NB4 (cell line): ENCODE measurements at regions not wholly inside any gene's neighbourhood (a gene's known extent, or its start where the extent isn't known, plus 50 kb on each side); places are given as distances from the start of the nearest gene placed in this dataset.

Experiments
- DNase-seq: peaks from one replicate; pipeline ENCODE4 v3.0.0; 2010; ENCODE audit warnings: low read depth
- H3K4me3 ChIP-seq: one replicate; pipeline ENCODE4 v1.5.1; 2011; ENCODE audit warnings: mild to moderate bottlenecking, low read depth, low read length, moderate library complexity
- CTCF ChIP-seq: IDR thresholded peaks from one replicate; pipeline ENCODE4 v1.5.1; 2012; ENCODE audit warnings: low read depth, low read length
- MAX ChIP-seq: IDR thresholded peaks from 2 replicates; pipeline ENCODE4 v1.6.1; 2011; ENCODE audit warnings: low read depth, low read length
- MYC ChIP-seq: IDR thresholded peaks from 2 replicates; pipeline ENCODE4 v1.6.1; 2011; ENCODE audit warnings: low read depth, low read length
- POLR2A ChIP-seq: IDR thresholded peaks from 2 replicates; pipeline ENCODE4 v1.6.1; 2011; ENCODE audit warnings: mild to moderate bottlenecking; ENCODE audit not compliant: insufficient read length; ENCODE audit errors: extremely low read depth

GRCh38 chr3:67118635-67119034 is 120.5 kb downstream of the KBTBD8 start:
- DNase-seq, result no peak
- TF ChIP-seq CTCF (no peak), MYC (no peak), MAX (no peak), POLR2A (no peak)
- no peak overlapping the region for H3K4me3 ChIP-seq

DNA sequence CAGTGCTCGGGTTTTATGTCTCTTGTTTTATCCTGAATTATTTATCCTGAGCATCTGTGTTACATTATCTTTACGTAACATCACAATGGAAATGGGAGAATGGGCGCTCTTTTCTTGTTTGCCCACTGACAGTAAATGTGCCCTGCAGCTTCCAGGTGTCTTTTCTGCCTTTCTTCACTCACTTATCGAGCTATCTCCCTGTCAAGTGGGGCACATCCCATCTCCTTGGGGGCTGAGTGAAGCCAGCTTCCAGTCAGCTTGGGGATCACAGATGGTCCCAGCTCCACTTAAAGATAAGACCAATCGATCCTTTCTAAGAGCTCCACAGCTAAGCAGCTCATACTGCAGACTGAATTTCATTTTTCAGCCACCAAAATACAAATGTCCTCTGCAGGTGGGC is 125.8 kb downstream of the KBTBD8 start:
- H3K4me3 ChIP-seq, result no peak overlapping the region
- TF ChIP-seq POLR2A, result no peak
- no peak for TF ChIP-seq MYC
- TF ChIP-seq MAX, result no peak
- TF ChIP-seq CTCF, result no peak
- no peak for DNase-seq

DNA sequence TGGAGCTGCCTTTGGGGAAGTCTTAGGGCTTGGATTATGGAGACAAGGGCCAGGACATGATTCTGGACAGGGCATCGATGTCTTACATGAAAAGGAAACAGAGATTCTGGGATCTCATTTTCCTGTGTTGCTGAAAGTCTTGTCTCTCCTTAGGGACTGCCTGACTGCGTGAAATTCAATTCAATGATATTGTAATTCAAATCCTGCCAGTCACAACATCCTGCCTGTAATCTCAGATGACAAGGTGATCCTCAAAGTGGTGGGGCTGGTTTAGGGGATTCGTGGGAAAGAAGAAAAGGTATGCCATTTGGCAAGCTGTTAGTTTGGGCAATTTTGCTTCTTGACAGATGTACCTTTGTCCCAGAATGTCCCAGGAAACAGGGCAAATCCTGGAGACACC is 129.1 kb downstream of the KBTBD8 start:
- TF ChIP-seq CTCF (no peak), POLR2A (no peak), MYC (no peak), MAX (no peak)
- DNase-seq, result no peak
- H3K4me3 ChIP-seq, result no peak overlapping the region

GRCh38 chr3:67142432-67142831 is 144.3 kb downstream of the KBTBD8 start:
- DNase-seq, result no peak
- H3K4me3 ChIP-seq, result no peak overlapping the region
- TF ChIP-seq MAX (no peak), POLR2A (no peak), CTCF (no peak), MYC (no peak)

- no peak for DNase-seq
- H3K4me3 ChIP-seq, result no peak overlapping the region
- TF ChIP-seq POLR2A (no peak), MYC (no peak), CTCF (no peak), MAX (no peak)
Measured at GRCh38 chr3:67145738-67146137, 147.6 kb downstream of the KBTBD8 start.

GRCh38 chr3:67154429-67154828 is 156.3 kb downstream of the KBTBD8 start:
- TF ChIP-seq MAX (no peak), POLR2A (no peak), CTCF (no peak), MYC (no peak)
- DNase-seq, result no peak
- no peak overlapping the region for H3K4me3 ChIP-seq
